ENCODE measurements at regions not wholly inside any gene's neighbourhood (a gene's known extent, or its start where the extent isn't known, plus 50 kb on each side); places are given as distances from the start of the nearest gene placed in this dataset.

GRCh38 chr11:36730761-36731160 is 132.7 kb upstream of the RAG2 start:
- intact Hi-C loops (cut with micrococcal nuclease; ENCODE audit: unreplicated experiment) = no loop called here
- in situ Hi-C loops (cut with MboI) = no loop called here

More at GRCh38 chr11:36730761-36731160, 132.7 kb upstream of the RAG2 start:
- WGBS (ENCODE audit: insufficient coverage, insufficient replicate concordance, low lambda C conversion rate, missing lambda C conversion rate) = 59% methylated on average over 2 of the region's 2 CpGs
- ChIA-PET SMC1A (ENCODE audit: uncharacterized antibody, unreplicated experiment) (interaction anchor here (1.3 to 2.4 kb wide), 2 partner anchors 10 to 16 kb away, joined by 3 to 8 read pairs; no protein-coding TSS in a partner anchor), RAD21 (ENCODE audit: unreplicated experiment) (no interaction called here), CTCF (interaction anchor here (1.5 to 4.9 kb wide), 5 partner anchors 13 to 166 kb away, joined by 3 to 36 read pairs (median 5); no protein-coding TSS in a partner anchor), POLR2A (no interaction called here)
- TF ChIP-seq JUNB (IDR thresholded peaks at IDR 0.05) (no peak), ZNF207 (IDR thresholded peaks at IDR 0.05; ENCODE audit: borderline replicate concordance) (no peak), SRF (IDR thresholded peaks at IDR 0.05; ENCODE audit: low read depth in 2 of 2, low read length in 2 of 2) (no peak), NRF1 (conservative IDR thresholded peaks at IDR 0.05; ENCODE audit: low read depth, low read length) (no peak), ZNF217 (IDR thresholded peaks at IDR 0.05) (no peak), SIX5 (IDR thresholded peaks at IDR 0.05; ENCODE audit: low read depth, low read length, severe bottlenecking) (no peak), EED (IDR thresholded peaks at IDR 0.05; ENCODE audit: low read depth) (no peak)
- TF ChIP-seq, protein P1, sequence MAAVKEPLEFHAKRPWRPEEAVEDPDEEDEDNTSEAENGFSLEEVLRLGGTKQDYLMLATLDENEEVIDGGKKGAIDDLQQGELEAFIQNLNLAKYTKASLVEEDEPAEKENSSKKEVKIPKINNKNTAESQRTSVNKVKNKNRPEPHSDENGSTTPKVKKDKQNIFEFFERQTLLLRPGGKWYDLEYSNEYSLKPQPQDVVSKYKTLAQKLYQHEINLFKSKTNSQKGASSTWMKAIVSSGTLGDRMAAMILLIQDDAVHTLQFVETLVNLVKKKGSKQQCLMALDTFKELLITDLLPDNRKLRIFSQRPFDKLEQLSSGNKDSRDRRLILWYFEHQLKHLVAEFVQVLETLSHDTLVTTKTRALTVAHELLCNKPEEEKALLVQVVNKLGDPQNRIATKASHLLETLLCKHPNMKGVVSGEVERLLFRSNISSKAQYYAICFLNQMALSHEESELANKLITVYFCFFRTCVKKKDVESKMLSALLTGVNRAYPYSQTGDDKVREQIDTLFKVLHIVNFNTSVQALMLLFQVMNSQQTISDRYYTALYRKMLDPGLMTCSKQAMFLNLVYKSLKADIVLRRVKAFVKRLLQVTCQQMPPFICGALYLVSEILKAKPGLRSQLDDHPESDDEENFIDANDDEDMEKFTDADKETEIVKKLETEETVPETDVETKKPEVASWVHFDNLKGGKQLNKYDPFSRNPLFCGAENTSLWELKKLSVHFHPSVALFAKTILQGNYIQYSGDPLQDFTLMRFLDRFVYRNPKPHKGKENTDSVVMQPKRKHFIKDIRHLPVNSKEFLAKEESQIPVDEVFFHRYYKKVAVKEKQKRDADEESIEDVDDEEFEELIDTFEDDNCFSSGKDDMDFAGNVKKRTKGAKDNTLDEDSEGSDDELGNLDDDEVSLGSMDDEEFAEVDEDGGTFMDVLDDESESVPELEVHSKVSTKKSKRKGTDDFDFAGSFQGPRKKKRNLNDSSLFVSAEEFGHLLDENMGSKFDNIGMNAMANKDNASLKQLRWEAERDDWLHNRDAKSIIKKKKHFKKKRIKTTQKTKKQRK (IDR thresholded peaks at IDR 0.05; ENCODE audit: low read depth, low read length) = no peak
- H3K9me3 ChIP-seq (replicated peaks; ENCODE audit: control insufficient read depth, insufficient read depth, low read length) = no peaks in the 10 kb centered on the region
- no peaks in the 10 kb centered on the region for H4K20me1 ChIP-seq (ENCODE audit: control insufficient read depth, insufficient read depth)
- no peaks in the 10 kb centered on the region for H3K4me1 ChIP-seq (ENCODE audit: control insufficient read depth, insufficient read depth, low read length)
- H3K27ac ChIP-seq (ENCODE audit: control insufficient read depth, insufficient read depth) = no peak overlapping the region
- H3K79me2 ChIP-seq (ENCODE audit: control insufficient read depth, insufficient read depth, low read length) = no peaks in the 10 kb centered on the region
- no peak overlapping the region for H3K9ac ChIP-seq (ENCODE audit: control insufficient read depth, insufficient read depth, low read length)
- BruUV-seq (replicated peaks) = no TSS peak
- H3K27me3 ChIP-seq (replicated peaks in 1 of 2; ENCODE audit: control insufficient read depth in 2 of 2, insufficient read depth in 2 of 2, low read length in 1 of 2) = no peaks in the 10 kb centered on the region
- H3K4me2 ChIP-seq (ENCODE audit: control insufficient read depth, insufficient read depth) = no peak overlapping the region
- ATAC-seq (no peak), DNase-seq (ENCODE audit: low read depth, low spot score) (no peak), FAIRE-seq (no peak)
- H2AFZ ChIP-seq (ENCODE audit: control insufficient read depth, low read depth, low read length) = no peak overlapping the region
- no peaks in the 10 kb centered on the region for H3K36me3 ChIP-seq (ENCODE audit: control insufficient read depth in 2 of 2, insufficient read depth in 2 of 2, low read length in 1 of 2)
- no peak overlapping the region for H3K4me3 ChIP-seq

Data from GM12878 (cell line).